HG02798 (cell line): ENCODE measurements at regions not wholly inside any gene's neighbourhood (a gene's known extent, or its start where the extent isn't known, plus 50 kb on each side); places are given as distances from the start of the nearest gene placed in this dataset.
"Not testable (repeated sequence)": the region's sequence is repeated elsewhere in the genome, so short reads cannot be mapped to it uniquely, and the experiment has no call there.

Experiments used
- ATAC-seq: cut with Tn5 transposase; IDR thresholded peaks from one replicate; pipeline ENCODE4 v1.9.1; 2021; ENCODE audit warnings: mild to moderate bottlenecking; ENCODE audit not compliant: unreplicated experiment, poor library complexity

- no peak for ATAC-seq
Measured at GRCh38 chr12:60182354-60182753, 586.5 kb downstream of the SLC16A7 start.

GRCh38 chr12:60184096-60184495 lies 588.3 kb downstream of the SLC16A7 start:
- ATAC-seq, result no peak

GRCh38 chr12:60185060-60185459 lies 589.2 kb downstream of the SLC16A7 start:
- no peak for ATAC-seq

GRCh38 chr12:60191271-60191670 lies 595.4 kb downstream of the SLC16A7 start:
- ATAC-seq, result no peak

GRCh38 chr12:60191676-60192359 lies 596.0 kb downstream of the SLC16A7 start:
- no peak for ATAC-seq

GRCh38 chr12:60194678-60195077 lies 598.8 kb downstream of the SLC16A7 start:
- ATAC-seq, result no peak

- no peak for ATAC-seq
Measured at GRCh38 chr12:60195483-60195882, 599.7 kb downstream of the SLC16A7 start.

GRCh38 chr12:60196366-60196765 lies 600.5 kb downstream of the SLC16A7 start:
- no peak for ATAC-seq

GRCh38 chr12:60197589-60197988 lies 601.8 kb downstream of the SLC16A7 start:
- ATAC-seq, result no peak

GRCh38 chr12:60201891-60202290 lies 606.1 kb downstream of the SLC16A7 start:
- ATAC-seq, result no peak

- no peak for ATAC-seq
Measured at GRCh38 chr12:60205500-60205899, 609.7 kb downstream of the SLC16A7 start.

GRCh38 chr12:60209521-60209920 lies 613.7 kb downstream of the SLC16A7 start:
- no peak for ATAC-seq

GRCh38 chr12:60209933-60210332 lies 614.1 kb downstream of the SLC16A7 start:
- no peak for ATAC-seq

- no peak for ATAC-seq
Measured at GRCh38 chr12:60210756-60211155, 614.9 kb downstream of the SLC16A7 start.

GRCh38 chr12:60211244-60211643 lies 615.4 kb downstream of the SLC16A7 start:
- no peak for ATAC-seq

GRCh38 chr12:60212159-60213000 lies 616.6 kb downstream of the SLC16A7 start:
- no peak for ATAC-seq

GRCh38 chr12:60213272-60213671 lies 617.4 kb downstream of the SLC16A7 start:
- ATAC-seq, result not testable (repeated sequence)

GRCh38 chr12:60216226-60216625 lies 620.4 kb downstream of the SLC16A7 start:
- ATAC-seq, result no peak

GRCh38 chr12:60223242-60223641 lies 627.4 kb downstream of the SLC16A7 start:
- ATAC-seq, result no peak

GRCh38 chr12:60225216-60226000 lies 629.6 kb downstream of the SLC16A7 start:
- ATAC-seq, result no peak

GRCh38 chr12:60227916-60228315 lies 632.1 kb downstream of the SLC16A7 start:
- ATAC-seq, result no peak
